CD4-positive, alpha-beta memory T cell (primary cell): ENCODE measurements at regions not wholly inside any gene's neighbourhood (a gene's known extent, or its start where the extent isn't known, plus 50 kb on each side); places are given as distances from the start of the nearest gene placed in this dataset.

Source experiments
- CTCF ChIA-PET: fragments of 350-600 bp; sonication (Branson Sonifier 250); formaldehyde crosslinking; loops from one replicate; lab custom pipeline; 2021; ENCODE audit warnings: inconsistent platforms; ENCODE audit not compliant: partially characterized antibody; lab: Charles Lee
- POLR2A ChIA-PET: fragments of 350-600 bp; sonication (Branson Sonifier 250); formaldehyde crosslinking; loops from one replicate; lab custom pipeline; 2021; ENCODE audit not compliant: partially characterized antibody; lab: Charles Lee
- DNase-seq, 5 donors: peaks; one replicate each; pipeline versions ENCODE4 v3.0.0 to v3.0.0-alpha.2; 2020 to 2022; ENCODE audit warnings: mixed read lengths in 1 of 5
- H3K27ac ChIP-seq: one replicate; pipeline ENCODE4 v1.7.0; 2013; ENCODE audit warnings: low read depth, low read length
- H3K27me3 ChIP-seq: 2 replicates; pipeline ENCODE4 v1.7.0; 2013; ENCODE audit warnings: mild to moderate bottlenecking, low read length, moderate library complexity; ENCODE audit not compliant: insufficient read depth
- H3K36me3 ChIP-seq: 2 replicates; pipeline ENCODE4 v1.7.0; 2013; ENCODE audit warnings: mild to moderate bottlenecking, low read length, moderate library complexity; ENCODE audit not compliant: insufficient read depth
- H3K4me1 ChIP-seq: 2 replicates; pipeline ENCODE4 v1.7.0; 2013; ENCODE audit warnings: mild to moderate bottlenecking, low read length, moderate library complexity; ENCODE audit not compliant: insufficient read depth
- H3K4me3 ChIP-seq, 2 donors: one replicate each; pipeline ENCODE4 v1.7.0; 2013; ENCODE audit warnings: low read length in 2 of 2, mild to moderate bottlenecking in 1 of 2
- H3K9me3 ChIP-seq, 2 donors: one replicate each; pipeline ENCODE4 v1.7.0; 2013; ENCODE audit warnings: low read length in 2 of 2, control low read depth in 1 of 2; ENCODE audit not compliant: control insufficient read depth in 1 of 2
- H3K27ac Mint-ChIP-seq, 7 donors: one replicate each; pipeline ENCODE4 v1.8.0; 2020 to 2021; ENCODE audit warnings: mixed read lengths in 7 of 7, mild to moderate bottlenecking in 6 of 7, inconsistent platforms in 3 of 7, moderate library complexity in 3 of 7
- H3K27me3 Mint-ChIP-seq, 2 donors: one replicate each; pipeline ENCODE4 v1.8.0; 2020 to 2021; ENCODE audit warnings: mixed read lengths in 2 of 2
- H3K36me3 Mint-ChIP-seq, 2 donors: one replicate each; pipeline ENCODE4 v1.8.0; 2020 to 2021; ENCODE audit warnings: mixed read lengths in 2 of 2, inconsistent platforms in 1 of 2, mild to moderate bottlenecking in 1 of 2
- H3K4me1 Mint-ChIP-seq, 4 donors: one replicate each; pipeline ENCODE4 v1.8.0; 2020 to 2021; ENCODE audit warnings: mixed read lengths in 4 of 4, mild to moderate bottlenecking in 1 of 4
- H3K4me3 Mint-ChIP-seq, 8 donors: one replicate each; pipeline ENCODE4 v1.8.0; 2020 to 2021; ENCODE audit warnings: mixed read lengths in 8 of 8, mild to moderate bottlenecking in 7 of 8, moderate library complexity in 6 of 8, inconsistent platforms in 3 of 8
- H3K9me3 Mint-ChIP-seq, 8 donors: one replicate each; pipeline ENCODE4 v1.8.0; 2020 to 2021; ENCODE audit warnings: mixed read lengths in 8 of 8, mild to moderate bottlenecking in 5 of 8, inconsistent platforms in 3 of 8, moderate library complexity in 1 of 8
- intact Hi-C: fragments of 100-400 bp; cut with micrococcal nuclease; formaldehyde crosslinking; loops from one replicate; pipeline ENCODE4 v1.15.1; 2023

GRCh38 chr3:157763644-157764043, 260.4 kb upstream of the VEPH1 start:
- Mint-ChIP-seq H3K9me3 (peaks cover 0 to 10% (median 0%) of the 10 kb centered on the region in 8 donors), H3K27me3 (no peaks in the 10 kb centered on the region), H3K4me1 (no peaks in the 10 kb centered on the region), H3K4me3 (no peak overlapping the region), H3K36me3 (no peaks in the 10 kb centered on the region), H3K27ac (no peak overlapping the region)
- Histone ChIP-seq H3K27ac (no peak overlapping the region), H3K9me3 (no peaks in the 10 kb centered on the region), H3K4me3 (no peak overlapping the region), H3K36me3 (no peaks in the 10 kb centered on the region), H3K4me1 (no peaks in the 10 kb centered on the region), H3K27me3 (no peaks in the 10 kb centered on the region)
- DNase-seq: no peak
- CTCF ChIA-PET: no interaction called here
- intact Hi-C loops: no loop called here
- POLR2A ChIA-PET: no interaction called here

GRCh38 chr3:157759311-157759710, 256.1 kb upstream of the VEPH1 start:
- Mint-ChIP-seq H3K36me3 (no peaks in the 10 kb centered on the region), H3K4me3 (no peak overlapping the region), H3K9me3 (peaks cover 0 to 7% (median 1%) of the 10 kb centered on the region in 8 donors), H3K27me3 (no peaks in the 10 kb centered on the region), H3K27ac (no peak overlapping the region), H3K4me1 (no peaks in the 10 kb centered on the region)
- ChIA-PET POLR2A (no interaction called here), CTCF (no interaction called here)
- H3K36me3 ChIP-seq: no peaks in the 10 kb centered on the region
- no peak for DNase-seq
- H3K4me1 ChIP-seq: no peaks in the 10 kb centered on the region
- no peaks in the 10 kb centered on the region for H3K27me3 ChIP-seq
- H3K4me3 ChIP-seq: no peak overlapping the region
- intact Hi-C loops: no loop called here
- H3K9me3 ChIP-seq: no peaks in the 10 kb centered on the region
- H3K27ac ChIP-seq: no peak overlapping the region

- H3K27me3 Mint-ChIP-seq: no peaks in the 10 kb centered on the region
- Histone ChIP-seq H3K27me3 (no peaks in the 10 kb centered on the region), H3K36me3 (no peaks in the 10 kb centered on the region), H3K27ac (no peak overlapping the region), H3K4me3 (no peak overlapping the region), H3K4me1 (no peaks in the 10 kb centered on the region), H3K9me3 (no peaks in the 10 kb centered on the region)
- no peaks in the 10 kb centered on the region for H3K36me3 Mint-ChIP-seq
- DNase-seq: no peak
- POLR2A ChIA-PET: no interaction called here
- CTCF ChIA-PET: no interaction called here
- peaks cover 0 to 5% (median 0%) of the 10 kb centered on the region in 8 donors for H3K9me3 Mint-ChIP-seq
- no peak overlapping the region for H3K4me3 Mint-ChIP-seq
- intact Hi-C loops: no loop called here
- H3K4me1 Mint-ChIP-seq: no peaks in the 10 kb centered on the region
- no peak overlapping the region for H3K27ac Mint-ChIP-seq
These were observed 252.0 kb upstream of the VEPH1 start for GRCh38 chr3:157755233-157755632.

- intact Hi-C loops: no loop called here
- H3K4me3 Mint-ChIP-seq: no peak overlapping the region
- Histone ChIP-seq H3K4me1 (no peaks in the 10 kb centered on the region), H3K36me3 (no peaks in the 10 kb centered on the region), H3K27ac (no peak overlapping the region), H3K27me3 (no peaks in the 10 kb centered on the region), H3K4me3 (no peak overlapping the region), H3K9me3 (no peaks in the 10 kb centered on the region)
- ChIA-PET POLR2A (no interaction called here), CTCF (interaction anchor here (0.5 kb wide), 1 partner anchor 14 kb away, joined by 3 read pairs; no protein-coding TSS in a partner anchor)
- no peaks in the 10 kb centered on the region for H3K27me3 Mint-ChIP-seq
- no peak for DNase-seq
- no peaks in the 10 kb centered on the region for H3K36me3 Mint-ChIP-seq
- H3K9me3 Mint-ChIP-seq: peaks cover 0 to 5% (median 0%) of the 10 kb centered on the region in 8 donors
- H3K4me1 Mint-ChIP-seq: no peaks in the 10 kb centered on the region
- H3K27ac Mint-ChIP-seq: no peak overlapping the region
These were observed 251.2 kb upstream of the VEPH1 start for GRCh38 chr3:157754451-157754850.

- no peak overlapping the region for H3K27ac Mint-ChIP-seq
- peaks cover 0 to 5% (median 0%) of the 10 kb centered on the region in 8 donors for H3K9me3 Mint-ChIP-seq
- H3K4me1 Mint-ChIP-seq: no peaks in the 10 kb centered on the region
- no peaks in the 10 kb centered on the region for H3K27me3 Mint-ChIP-seq
- Histone ChIP-seq H3K27me3 (no peaks in the 10 kb centered on the region), H3K9me3 (no peaks in the 10 kb centered on the region), H3K4me1 (no peaks in the 10 kb centered on the region), H3K4me3 (no peak overlapping the region), H3K36me3 (no peaks in the 10 kb centered on the region), H3K27ac (no peak overlapping the region)
- intact Hi-C loops: no loop called here
- CTCF ChIA-PET: no interaction called here
- H3K36me3 Mint-ChIP-seq: no peaks in the 10 kb centered on the region
- no peak for DNase-seq
- POLR2A ChIA-PET: no interaction called here
- no peak overlapping the region for H3K4me3 Mint-ChIP-seq
These were observed 250.5 kb upstream of the VEPH1 start for GRCh38 chr3:157753787-157754136.

GRCh38 chr3:157752956-157753786, 250.0 kb upstream of the VEPH1 start:
- Mint-ChIP-seq H3K4me1 (no peaks in the 10 kb centered on the region), H3K27me3 (no peaks in the 10 kb centered on the region), H3K4me3 (no peak overlapping the region), H3K27ac (no peak overlapping the region), H3K36me3 (no peaks in the 10 kb centered on the region), H3K9me3 (peaks cover 0 to 3% (median 0%) of the 10 kb centered on the region in 8 donors)
- ChIA-PET POLR2A (no interaction called here), CTCF (no interaction called here)
- Histone ChIP-seq H3K4me3 (no peak overlapping the region), H3K27me3 (no peaks in the 10 kb centered on the region), H3K36me3 (no peaks in the 10 kb centered on the region), H3K27ac (no peak overlapping the region), H3K4me1 (no peaks in the 10 kb centered on the region), H3K9me3 (no peaks in the 10 kb centered on the region)
- intact Hi-C loops: no loop called here
- no peak for DNase-seq

DNA sequence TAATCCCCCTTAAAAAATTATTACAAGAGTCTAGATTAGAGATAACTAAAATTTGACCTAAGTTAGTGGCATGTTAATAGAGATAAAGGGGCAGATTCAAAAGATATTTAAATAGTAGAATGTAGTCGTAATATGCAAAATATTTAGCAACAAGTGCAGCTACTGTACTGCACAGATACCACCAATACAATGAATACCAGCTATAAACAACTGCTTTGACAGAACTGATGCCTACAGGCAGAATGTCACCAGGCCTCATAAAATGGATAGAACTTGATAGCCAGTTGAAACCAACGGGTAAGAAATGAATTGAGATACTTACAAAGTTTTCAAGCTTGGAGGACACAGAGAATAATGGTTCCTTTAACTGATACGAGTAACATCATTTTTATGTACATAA, 249.3 kb upstream of the VEPH1 start:
- DNase-seq: no peak
- CTCF ChIA-PET: no interaction called here
- Histone ChIP-seq H3K27ac (no peak overlapping the region), H3K4me1 (no peaks in the 10 kb centered on the region), H3K4me3 (no peak overlapping the region), H3K36me3 (no peaks in the 10 kb centered on the region), H3K27me3 (no peaks in the 10 kb centered on the region), H3K9me3 (no peaks in the 10 kb centered on the region)
- POLR2A ChIA-PET: no interaction called here
- Mint-ChIP-seq H3K27me3 (peaks cover 0 to 1% of the 10 kb centered on the region in 2 donors), H3K27ac (no peak overlapping the region), H3K4me3 (no peak overlapping the region), H3K4me1 (no peaks in the 10 kb centered on the region), H3K9me3 (peaks cover 0 to 5% (median under 1%) of the 10 kb centered on the region in 8 donors), H3K36me3 (no peaks in the 10 kb centered on the region)
- intact Hi-C loops: no loop called here
